ENCODE measurements at regions not wholly inside any gene's neighbourhood (a gene's known extent, or its start where the extent isn't known, plus 50 kb on each side); places are given as distances from the start of the nearest gene placed in this dataset.
"Not testable (repeated sequence)": the region's sequence is repeated elsewhere in the genome, so short reads cannot be mapped to it uniquely, and the experiment has no call there.

DNA sequence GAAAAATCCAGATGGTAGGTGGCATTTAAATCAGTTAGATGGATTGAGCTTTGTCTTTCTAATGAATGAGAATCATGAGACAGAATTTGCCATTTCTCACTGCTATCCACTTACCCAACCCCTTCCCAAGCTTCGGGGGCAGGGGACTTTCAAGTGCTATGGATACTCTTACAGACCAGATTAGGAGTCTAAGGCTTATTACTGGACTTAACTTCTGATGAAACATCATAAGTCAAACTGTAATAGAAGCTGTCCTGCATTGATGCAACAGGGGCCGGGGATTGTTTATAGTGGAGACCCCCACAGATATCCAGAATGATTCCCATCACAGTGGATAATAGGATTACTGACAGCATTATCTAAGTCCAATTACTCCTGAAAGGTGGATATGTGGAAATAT, 267.0 kb downstream of the NUF2 start:
- intact Hi-C loops (cut with DNase I; ENCODE audit: low total_unique reads), result no loop called here
- TF ChIP-seq EP300 (IDR thresholded peaks at IDR 0.05) (no peak), POLR2AphosphoS5 (IDR thresholded peaks at IDR 0.05) (no peak), POLR2A (IDR thresholded peaks at IDR 0.05) (no peak), CTCF (IDR thresholded peaks at IDR 0.05) (no peak)
- H3K4me1 ChIP-seq, result peaks cover 0 to 19% (median 8%) of the 10 kb centered on the region in 4 donors

DNA sequence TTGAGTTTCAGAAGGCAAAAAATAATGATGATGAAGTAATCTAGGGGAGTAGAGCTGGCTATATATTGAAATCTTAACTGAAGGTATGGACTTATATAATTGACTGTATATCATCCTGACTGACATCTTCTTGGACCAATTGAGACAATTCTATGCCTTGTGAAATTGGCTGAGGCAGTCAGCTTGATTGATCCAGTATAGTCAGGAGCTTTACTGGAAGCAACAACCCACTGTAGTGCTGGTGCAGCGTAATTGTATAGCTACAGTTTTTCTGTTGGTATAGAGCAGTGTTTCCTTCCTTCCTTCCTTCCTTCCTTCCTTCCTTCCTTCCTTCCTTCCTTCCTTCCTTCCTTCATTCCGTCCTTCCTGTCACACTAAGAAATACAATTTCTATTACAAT, 268.0 kb downstream of the NUF2 start:
- intact Hi-C loops (cut with DNase I; ENCODE audit: low total_unique reads), result no loop called here
- 81 to 89% (median 84%) methylated on average over 2 of the region's 2 CpGs for WGBS, 5 donors
- Histone ChIP-seq H3K4me3 (no peak overlapping the region), H3K9me3 (no peaks in the 10 kb centered on the region), H3K36me3 (no peaks in the 10 kb centered on the region), H3K4me1 (peaks cover 0 to 14% (median under 1%) of the 10 kb centered on the region in 4 donors), H3K27me3 (no peaks in the 10 kb centered on the region), H3K27ac (no peak overlapping the region)
- DNase-seq, result no peak
- TF ChIP-seq POLR2A (IDR thresholded peaks at IDR 0.05), result no peak
- TF ChIP-seq CTCF (IDR thresholded peaks at IDR 0.05), result no peak
- TF ChIP-seq EP300 (IDR thresholded peaks at IDR 0.05), result no peak

More for the DNA sequence above, 267.0 kb downstream of the NUF2 start:
- Histone ChIP-seq H3K36me3 (no peaks in the 10 kb centered on the region), H3K27me3 (no peaks in the 10 kb centered on the region), H3K4me3 (no peak overlapping the region), H3K27ac (no peak overlapping the region), H3K9me3 (no peaks in the 10 kb centered on the region)
- 85 to 89% (median 88%) methylated on average over 2 of the region's 2 CpGs for WGBS, 5 donors
- no peak for DNase-seq

DNA sequence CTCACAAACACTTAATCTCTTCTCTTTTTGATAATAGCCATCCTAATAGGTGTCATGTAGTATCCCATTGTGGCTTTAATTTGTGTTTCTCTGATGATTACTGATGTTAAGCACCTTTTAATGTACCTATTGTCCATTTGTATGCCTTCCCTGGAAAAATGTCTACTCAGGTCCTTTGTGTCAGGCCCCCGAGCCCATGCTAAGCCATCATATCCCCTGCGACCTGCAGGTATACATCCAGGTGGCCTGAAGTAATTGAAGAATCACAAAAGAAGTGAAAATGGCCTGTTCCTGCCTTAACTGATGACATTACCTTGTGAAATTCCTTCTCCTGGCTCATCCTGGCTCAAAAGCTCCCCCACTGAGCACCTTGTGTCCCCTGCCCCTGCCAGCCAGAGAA, 269.4 kb downstream of the NUF2 start:
- H3K36me3 ChIP-seq; H3K27ac ChIP-seq; H3K4me1 ChIP-seq; DNase-seq; intact Hi-C loops (cut with DNase I; ENCODE audit: low total_unique reads); H3K9me3 ChIP-seq; H3K4me3 ChIP-seq; H3K27me3 ChIP-seq: not testable (repeated sequence)
- 79 to 90% (median 86%) methylated on average over 2 of the region's 2 CpGs for WGBS, 5 donors

GRCh38 chr1:163592623-163593022, 270.9 kb downstream of the NUF2 start:
- H3K4me3 ChIP-seq; H3K4me1 ChIP-seq; intact Hi-C loops (cut with DNase I; ENCODE audit: low total_unique reads); DNase-seq; H3K27me3 ChIP-seq; H3K9me3 ChIP-seq; H3K27ac ChIP-seq; H3K36me3 ChIP-seq: not testable (repeated sequence)
- 67 to 82% (median 71%) methylated on average over 2 to 3 of the region's 3 CpGs for WGBS, 5 donors

- H3K4me1 ChIP-seq; intact Hi-C loops (cut with DNase I; ENCODE audit: low total_unique reads); H3K4me3 ChIP-seq; H3K36me3 ChIP-seq; H3K27me3 ChIP-seq; DNase-seq; H3K9me3 ChIP-seq; H3K27ac ChIP-seq: not testable (repeated sequence)
- WGBS, 5 donors, result 81 to 94% (median 86%) methylated on average over 3 of the region's 3 CpGs
Observed at GRCh38 chr1:163596106-163596505, 274.4 kb downstream of the NUF2 start.

DNA sequence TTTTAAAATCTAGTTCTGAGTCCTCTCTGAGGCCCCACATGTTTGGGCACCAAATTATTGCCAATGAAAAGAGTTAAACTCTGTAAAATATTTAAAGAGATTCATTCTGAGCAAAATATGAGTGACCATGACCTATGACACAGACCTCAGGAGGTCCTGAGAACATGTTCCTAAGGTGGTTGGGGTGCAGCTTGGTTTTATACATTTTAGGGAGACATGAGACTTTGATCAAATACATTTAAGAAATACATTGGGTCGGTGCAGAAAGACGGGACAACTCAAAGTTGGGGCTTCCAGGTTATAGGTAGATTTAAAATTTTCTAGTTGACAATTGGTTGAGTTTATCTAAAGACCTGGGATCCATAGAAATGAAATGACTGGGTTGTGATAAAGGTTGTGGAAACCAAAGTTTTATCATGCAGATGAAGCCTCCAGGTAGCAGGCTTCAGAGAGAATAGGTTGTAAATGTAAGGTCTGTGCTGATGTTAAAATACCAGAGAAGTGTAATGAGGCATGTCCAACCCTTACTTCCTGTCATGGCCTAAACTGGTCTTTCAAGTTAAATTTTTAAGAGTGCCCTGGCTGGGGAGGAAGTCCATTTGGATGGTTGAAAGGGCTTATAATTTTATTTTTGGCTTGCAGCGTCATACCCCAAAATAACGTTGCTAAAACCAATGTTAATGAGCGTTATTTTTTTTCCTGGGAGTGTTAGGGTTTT, 274.9 kb downstream of the NUF2 start:
- Histone ChIP-seq H3K9me3 (peaks cover 0 to 4% (median 0%) of the 10 kb centered on the region in 4 donors), H3K36me3 (no peaks in the 10 kb centered on the region), H3K4me3 (no peak overlapping the region), H3K4me1 (no peaks in the 10 kb centered on the region), H3K27ac (no peak overlapping the region), H3K27me3 (no peaks in the 10 kb centered on the region)
- intact Hi-C loops (cut with DNase I; ENCODE audit: low total_unique reads), result no loop called here
- TF ChIP-seq EP300 (IDR thresholded peaks at IDR 0.05) (no peak), CTCF (IDR thresholded peaks at IDR 0.05) (no peak), POLR2AphosphoS5 (IDR thresholded peaks at IDR 0.05) (no peak), POLR2A (IDR thresholded peaks at IDR 0.05) (no peak)
- no peak for DNase-seq
- WGBS, 5 donors, result 62 to 77% (median 74%) methylated on average over 5 of the region's 5 CpGs
